ENCODE measurements at regions not wholly inside any gene's neighbourhood (a gene's known extent, or its start where the extent isn't known, plus 50 kb on each side); places are given as distances from the start of the nearest gene placed in this dataset.

GRCh38 chr5:3191585-3191984, 404.0 kb upstream of the IRX1 start:
- Histone ChIP-seq H3K27ac (ENCODE audit: control insufficient read depth, insufficient read depth) (no peak overlapping the region), H3K36me3 (ENCODE audit: control insufficient read depth in 2 of 2, insufficient read depth in 2 of 2, low read length in 1 of 2) (no peaks in the 10 kb centered on the region), H2AFZ (ENCODE audit: control insufficient read depth, low read depth, low read length) (no peak overlapping the region), H3K4me3 (no peak overlapping the region), H3K9ac (ENCODE audit: control insufficient read depth, insufficient read depth, low read length) (no peak overlapping the region), H3K4me2 (ENCODE audit: control insufficient read depth, insufficient read depth) (no peak overlapping the region), H3K9me3 (replicated peaks; ENCODE audit: control insufficient read depth, insufficient read depth, low read length) (no peaks in the 10 kb centered on the region), H3K79me2 (ENCODE audit: control insufficient read depth, insufficient read depth, low read length) (no peaks in the 10 kb centered on the region), H4K20me1 (ENCODE audit: control insufficient read depth, insufficient read depth) (no peaks in the 10 kb centered on the region), H3K4me1 (ENCODE audit: control insufficient read depth, insufficient read depth, low read length) (no peaks in the 10 kb centered on the region), H3K27me3 (replicated peaks in 1 of 2; ENCODE audit: control insufficient read depth in 2 of 2, insufficient read depth in 2 of 2, low read length in 1 of 2) (no peaks in the 10 kb centered on the region)
- CTCF ChIA-PET = no interaction called here
- in situ Hi-C loops (cut with MboI) (no loop called here), intact Hi-C loops (cut with micrococcal nuclease; ENCODE audit: unreplicated experiment) (no loop called here)
- SMC1A ChIA-PET (ENCODE audit: uncharacterized antibody, unreplicated experiment) = no interaction called here
- FAIRE-seq (no peak), DNase-seq (ENCODE audit: low read depth, low spot score) (no peak), ATAC-seq (no peak)
- WGBS (ENCODE audit: insufficient coverage, insufficient replicate concordance, low lambda C conversion rate, missing lambda C conversion rate) = 56% methylated on average over 15 of the region's 15 CpGs
- POLR2A ChIA-PET = no interaction called here
- RAD21 ChIA-PET (ENCODE audit: unreplicated experiment) = no interaction called here
- BruUV-seq (replicated peaks) = no TSS peak
- TF ChIP-seq KDM1A (IDR thresholded peaks at IDR 0.05; ENCODE audit: borderline replicate concordance) (no peak), TCF12 (IDR thresholded peaks at IDR 0.05; ENCODE audit: low read depth, low read length) (no peak), EP300 (IDR thresholded peaks at IDR 0.05; ENCODE audit: borderline replicate concordance in 1 of 2, control insufficient read depth in 1 of 2, low read depth in 2 of 2, low read length in 2 of 2) (no peak), SMAD5 (IDR thresholded peaks at IDR 0.05; ENCODE audit: low read depth) (no peak), RUNX3 (IDR thresholded peaks at IDR 0.05; ENCODE audit: low read length) (no peak)

- Histone ChIP-seq H3K27me3 (replicated peaks in 1 of 2; ENCODE audit: control insufficient read depth in 2 of 2, insufficient read depth in 2 of 2, low read length in 1 of 2) (no peaks in the 10 kb centered on the region), H3K27ac (ENCODE audit: control insufficient read depth, insufficient read depth) (no peak overlapping the region), H4K20me1 (ENCODE audit: control insufficient read depth, insufficient read depth) (no peaks in the 10 kb centered on the region), H3K4me1 (ENCODE audit: control insufficient read depth, insufficient read depth, low read length) (no peaks in the 10 kb centered on the region), H3K79me2 (ENCODE audit: control insufficient read depth, insufficient read depth, low read length) (no peaks in the 10 kb centered on the region), H3K4me3 (no peak overlapping the region), H3K4me2 (ENCODE audit: control insufficient read depth, insufficient read depth) (no peak overlapping the region), H3K9ac (ENCODE audit: control insufficient read depth, insufficient read depth, low read length) (no peak overlapping the region), H3K9me3 (replicated peaks; ENCODE audit: control insufficient read depth, insufficient read depth, low read length) (no peaks in the 10 kb centered on the region), H2AFZ (ENCODE audit: control insufficient read depth, low read depth, low read length) (no peak overlapping the region), H3K36me3 (ENCODE audit: control insufficient read depth in 2 of 2, insufficient read depth in 2 of 2, low read length in 1 of 2) (no peaks in the 10 kb centered on the region)
- 33% methylated on average over 9 of the region's 10 CpGs for WGBS (ENCODE audit: insufficient coverage, insufficient replicate concordance, low lambda C conversion rate, missing lambda C conversion rate)
- DNase-seq (ENCODE audit: low read depth, low spot score) (no peak), ATAC-seq (no peak), FAIRE-seq (no peak)
- intact Hi-C loops (cut with micrococcal nuclease; ENCODE audit: unreplicated experiment) (no loop called here), in situ Hi-C loops (cut with MboI) (no loop called here)
- ChIA-PET SMC1A (ENCODE audit: uncharacterized antibody, unreplicated experiment) (no interaction called here), RAD21 (ENCODE audit: unreplicated experiment) (no interaction called here), CTCF (no interaction called here), POLR2A (no interaction called here)
- BruUV-seq (replicated peaks) = no TSS peak
- TF ChIP-seq PBX3 (IDR thresholded peaks at IDR 0.05; ENCODE audit: insufficient replicate concordance, low read depth, low read length) (no peak), RUNX3 (IDR thresholded peaks at IDR 0.05; ENCODE audit: low read length) (no peak), POLR2A (IDR thresholded peaks at IDR 0.05; ENCODE audit: low read depth, low read length) (no peak), BRCA1 (IDR thresholded peaks at IDR 0.05; ENCODE audit: low read depth, low read length) (no peak), ZBED1 (IDR thresholded peaks at IDR 0.05; ENCODE audit: borderline replicate concordance) (no peak), MYB (IDR thresholded peaks at IDR 0.05; ENCODE audit: borderline replicate concordance, low read depth, low read length) (no peak), ZNF24 (IDR thresholded peaks at IDR 0.05) (no peak), HDAC2 (IDR thresholded peaks at IDR 0.05) (no peak), HCFC1 (IDR thresholded peaks at IDR 0.05; ENCODE audit: low read length) (no peak), EP300 (IDR thresholded peaks at IDR 0.05; ENCODE audit: borderline replicate concordance in 1 of 2, control insufficient read depth in 1 of 2, low read depth in 2 of 2, low read length in 2 of 2) (no peak), FOS (IDR thresholded peaks at IDR 0.05; ENCODE audit: borderline replicate concordance, extremely low read depth, insufficient read length) (no peak)
Measured at GRCh38 chr5:3190930-3191329, 404.7 kb upstream of the IRX1 start.
